ENCODE measurements at regions not wholly inside any gene's neighbourhood (a gene's known extent, or its start where the extent isn't known, plus 50 kb on each side); places are given as distances from the start of the nearest gene placed in this dataset.

DNA sequence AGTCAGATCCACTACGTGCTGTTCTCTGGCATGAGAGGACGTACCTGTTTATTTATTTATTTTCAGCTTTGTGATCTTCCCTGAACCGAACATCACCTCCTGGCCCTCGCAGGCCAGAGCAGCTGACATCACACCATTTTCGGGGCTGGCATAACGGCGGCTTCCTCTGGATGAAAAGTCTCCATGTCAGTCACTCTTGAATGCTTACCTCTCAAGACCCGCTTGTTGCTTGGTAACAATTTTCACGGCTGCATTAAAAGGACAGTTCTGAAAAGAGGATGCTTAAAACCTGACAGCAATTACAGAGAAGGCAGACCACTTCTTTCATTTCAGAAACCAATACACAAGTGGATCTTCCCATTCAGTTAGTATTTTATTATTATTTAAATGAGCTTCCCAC lies 159.8 kb upstream of the CDH4 start:
- H3K27me3 ChIP-seq (ENCODE audit: control insufficient read depth in 3 of 3, insufficient read depth in 3 of 3, low read depth in 1 of 3, low read length in 3 of 3) = peaks cover 0 to 11% (median 0%) of the 10 kb centered on the region in 3 experiments
- no peak overlapping the region for H2BK12ac ChIP-seq (ENCODE audit: low read length)
- H4K8ac ChIP-seq (ENCODE audit: low read depth, low read length) = no peak overlapping the region
- H3K9ac ChIP-seq (ENCODE audit: low read depth, low read length, poor library complexity) = no peak overlapping the region
- no peak overlapping the region for H2AK5ac ChIP-seq (ENCODE audit: low read depth, low read length)
- H3K18ac ChIP-seq (ENCODE audit: low read length) = no peak overlapping the region
- no peak overlapping the region for H4K91ac ChIP-seq (ENCODE audit: low read depth, low read length, poor library complexity)
- no peak overlapping the region for H2BK15ac ChIP-seq (ENCODE audit: low read length)
- no peaks in the 10 kb centered on the region for H3K79me1 ChIP-seq (ENCODE audit: low read depth, low read length)
- H3K4me2 ChIP-seq (ENCODE audit: insufficient read depth, low read length, poor library complexity, severe bottlenecking) = no peak overlapping the region
- no peak overlapping the region for H3K4ac ChIP-seq (ENCODE audit: low read length)
- H3K4me3 ChIP-seq (ENCODE audit: low read length in 2 of 2) = no peak overlapping the region
- whole genome bisulfite sequencing, 2 donors (ENCODE audit: extremely low coverage in 2 of 2, insufficient read length in 2 of 2, insufficient replicate concordance in 1 of 2) = no CpG with 5 or more reads among the region's 9 CpGs
- peaks cover 0 to 2% of the 10 kb centered on the region in 2 donors for H3K9me3 ChIP-seq (replicated peaks in 1 of 2; ENCODE audit: control insufficient read depth in 2 of 2, insufficient read depth in 1 of 2, low read depth in 1 of 2, low read length in 2 of 2)
- H2BK120ac ChIP-seq (ENCODE audit: low read depth, low read length) = no peak overlapping the region
- no peak overlapping the region for H2AFZ ChIP-seq (ENCODE audit: low read length)
- no peak overlapping the region for H3K14ac ChIP-seq (ENCODE audit: low read length)
- no peak overlapping the region for H2BK5ac ChIP-seq (ENCODE audit: low read length)
- H3K4me1 ChIP-seq (ENCODE audit: control insufficient read depth in 2 of 2, insufficient read depth in 1 of 2, low read depth in 1 of 2, low read length in 2 of 2) = no peaks in the 10 kb centered on the region
- H3K27ac ChIP-seq (replicated peaks; ENCODE audit: low read length) = no peak overlapping the region
- no peak for DNase-seq (ENCODE audit: low spot score)
- no peaks in the 10 kb centered on the region for H3K36me3 ChIP-seq (replicated peaks in 1 of 2; ENCODE audit: control insufficient read depth in 2 of 2, insufficient read depth in 2 of 2, low read length in 2 of 2)
- no peak overlapping the region for H3K23ac ChIP-seq (ENCODE audit: low read depth, low read length, poor library complexity)

DNA sequence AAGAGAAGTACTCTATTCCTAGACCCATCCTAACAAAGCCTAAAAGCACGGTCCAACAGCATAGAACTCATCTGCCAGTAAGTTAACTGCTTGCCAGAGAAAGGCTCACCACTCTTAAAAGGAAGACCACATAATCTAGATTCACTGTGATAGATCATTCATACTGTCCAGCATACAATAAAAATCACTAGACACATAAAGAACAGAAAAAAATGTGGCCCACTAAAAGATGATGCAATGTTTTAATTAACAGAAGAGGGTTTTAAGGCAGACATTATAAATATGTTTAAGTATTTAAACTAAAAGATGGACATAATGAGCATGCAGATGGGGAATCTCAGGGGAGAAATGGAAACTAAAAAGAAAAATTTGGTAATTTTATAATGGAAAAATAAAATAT lies 157.5 kb upstream of the CDH4 start:
- Histone ChIP-seq H3K4me1 (ENCODE audit: control insufficient read depth in 2 of 2, insufficient read depth in 1 of 2, low read depth in 1 of 2, low read length in 2 of 2) (no peaks in the 10 kb centered on the region), H3K4ac (ENCODE audit: low read length) (no peak overlapping the region), H3K18ac (ENCODE audit: low read length) (no peak overlapping the region), H4K8ac (ENCODE audit: low read depth, low read length) (no peak overlapping the region), H3K14ac (ENCODE audit: low read length) (no peak overlapping the region), H3K4me3 (ENCODE audit: low read length in 2 of 2) (no peak overlapping the region), H3K79me1 (ENCODE audit: low read depth, low read length) (no peaks in the 10 kb centered on the region), H3K9ac (ENCODE audit: low read depth, low read length, poor library complexity) (no peak overlapping the region), H4K91ac (ENCODE audit: low read depth, low read length, poor library complexity) (no peak overlapping the region), H3K36me3 (replicated peaks in 1 of 2; ENCODE audit: control insufficient read depth in 2 of 2, insufficient read depth in 2 of 2, low read length in 2 of 2) (no peaks in the 10 kb centered on the region), H2AFZ (ENCODE audit: low read length) (no peak overlapping the region), H2BK12ac (ENCODE audit: low read length) (no peak overlapping the region), H2BK120ac (ENCODE audit: low read depth, low read length) (no peak overlapping the region), H3K23ac (ENCODE audit: low read depth, low read length, poor library complexity) (no peak overlapping the region), H3K27ac (replicated peaks; ENCODE audit: low read length) (no peak overlapping the region), H2AK5ac (ENCODE audit: low read depth, low read length) (no peak overlapping the region), H3K27me3 (ENCODE audit: control insufficient read depth in 3 of 3, insufficient read depth in 3 of 3, low read depth in 1 of 3, low read length in 3 of 3) (peaks cover 0 to 11% (median 0%) of the 10 kb centered on the region in 3 experiments), H2BK5ac (ENCODE audit: low read length) (no peak overlapping the region), H3K4me2 (ENCODE audit: insufficient read depth, low read length, poor library complexity, severe bottlenecking) (no peak overlapping the region), H2BK15ac (ENCODE audit: low read length) (no peak overlapping the region), H3K9me3 (replicated peaks in 1 of 2; ENCODE audit: control insufficient read depth in 2 of 2, insufficient read depth in 1 of 2, low read depth in 1 of 2, low read length in 2 of 2) (peaks cover 0 to 2% of the 10 kb centered on the region in 2 donors)
- no peak for DNase-seq (ENCODE audit: low spot score)
- WGBS, 2 donors (ENCODE audit: extremely low coverage in 2 of 2, insufficient read length in 2 of 2, insufficient replicate concordance in 1 of 2) = no CpG with 5 or more reads among the region's 1 CpG

- Histone ChIP-seq H4K91ac (ENCODE audit: low read depth, low read length, poor library complexity) (no peak overlapping the region), H3K4ac (ENCODE audit: low read length) (no peak overlapping the region), H2BK120ac (ENCODE audit: low read depth, low read length) (no peak overlapping the region), H3K14ac (ENCODE audit: low read length) (no peak overlapping the region), H2BK15ac (ENCODE audit: low read length) (no peak overlapping the region), H3K9me3 (replicated peaks in 1 of 2; ENCODE audit: control insufficient read depth in 2 of 2, insufficient read depth in 1 of 2, low read depth in 1 of 2, low read length in 2 of 2) (peaks cover 0 to 2% of the 10 kb centered on the region in 2 donors), H4K8ac (ENCODE audit: low read depth, low read length) (no peak overlapping the region), H3K27ac (replicated peaks; ENCODE audit: low read length) (no peak overlapping the region), H2AK5ac (ENCODE audit: low read depth, low read length) (no peak overlapping the region), H3K79me1 (ENCODE audit: low read depth, low read length) (no peaks in the 10 kb centered on the region), H3K9ac (ENCODE audit: low read depth, low read length, poor library complexity) (no peak overlapping the region), H3K36me3 (replicated peaks in 1 of 2; ENCODE audit: control insufficient read depth in 2 of 2, insufficient read depth in 2 of 2, low read length in 2 of 2) (no peaks in the 10 kb centered on the region), H3K18ac (ENCODE audit: low read length) (no peak overlapping the region), H2BK12ac (ENCODE audit: low read length) (no peak overlapping the region), H3K23ac (ENCODE audit: low read depth, low read length, poor library complexity) (no peak overlapping the region), H3K4me3 (ENCODE audit: low read length in 2 of 2) (no peak overlapping the region), H2BK5ac (ENCODE audit: low read length) (no peak overlapping the region), H3K27me3 (ENCODE audit: control insufficient read depth in 3 of 3, insufficient read depth in 3 of 3, low read depth in 1 of 3, low read length in 3 of 3) (peaks cover 0 to 11% (median 0%) of the 10 kb centered on the region in 3 experiments), H3K4me1 (ENCODE audit: control insufficient read depth in 2 of 2, insufficient read depth in 1 of 2, low read depth in 1 of 2, low read length in 2 of 2) (no peaks in the 10 kb centered on the region), H2AFZ (ENCODE audit: low read length) (no peak overlapping the region), H3K4me2 (ENCODE audit: insufficient read depth, low read length, poor library complexity, severe bottlenecking) (no peak overlapping the region)
- no peak for DNase-seq (ENCODE audit: low spot score)
- no CpG with 5 or more reads among the region's 2 CpGs for WGBS, 2 donors (ENCODE audit: extremely low coverage in 2 of 2, insufficient read length in 2 of 2, insufficient replicate concordance in 1 of 2)
These were observed 155.6 kb upstream of the CDH4 start for GRCh38 chr20:61096463-61096862.

GRCh38 chr20:61099806-61100205 lies 152.3 kb upstream of the CDH4 start:
- Histone ChIP-seq H3K18ac (ENCODE audit: low read length) (no peak overlapping the region), H2BK15ac (ENCODE audit: low read length) (peak overlapping the region; percentile 30), H3K36me3 (replicated peaks in 1 of 2; ENCODE audit: control insufficient read depth in 2 of 2, insufficient read depth in 2 of 2, low read length in 2 of 2) (no peaks in the 10 kb centered on the region), H4K8ac (ENCODE audit: low read depth, low read length) (no peak overlapping the region), H4K91ac (ENCODE audit: low read depth, low read length, poor library complexity) (no peak overlapping the region), H3K9me3 (replicated peaks in 1 of 2; ENCODE audit: control insufficient read depth in 2 of 2, insufficient read depth in 1 of 2, low read depth in 1 of 2, low read length in 2 of 2) (peaks cover 0 to 2% of the 10 kb centered on the region in 2 donors), H3K4me1 (ENCODE audit: control insufficient read depth in 2 of 2, insufficient read depth in 1 of 2, low read depth in 1 of 2, low read length in 2 of 2) (no peaks in the 10 kb centered on the region), H3K23ac (ENCODE audit: low read depth, low read length, poor library complexity) (no peak overlapping the region), H3K27me3 (ENCODE audit: control insufficient read depth in 3 of 3, insufficient read depth in 3 of 3, low read depth in 1 of 3, low read length in 3 of 3) (peaks cover 0 to 9% (median 0%) of the 10 kb centered on the region in 3 experiments), H2AFZ (ENCODE audit: low read length) (no peak overlapping the region), H2BK5ac (ENCODE audit: low read length) (no peak overlapping the region), H2BK120ac (ENCODE audit: low read depth, low read length) (no peak overlapping the region), H3K4me2 (ENCODE audit: insufficient read depth, low read length, poor library complexity, severe bottlenecking) (no peak overlapping the region), H3K27ac (replicated peaks; ENCODE audit: low read length) (no peak overlapping the region), H2AK5ac (ENCODE audit: low read depth, low read length) (peak overlapping the region; percentile 82), H3K14ac (ENCODE audit: low read length) (no peak overlapping the region), H3K9ac (ENCODE audit: low read depth, low read length, poor library complexity) (no peak overlapping the region), H3K4ac (ENCODE audit: low read length) (no peak overlapping the region), H3K79me1 (ENCODE audit: low read depth, low read length) (no peaks in the 10 kb centered on the region), H2BK12ac (ENCODE audit: low read length) (no peak overlapping the region), H3K4me3 (ENCODE audit: low read length in 2 of 2) (no peak overlapping the region)
- no peak for DNase-seq (ENCODE audit: low spot score)
- WGBS, 2 donors (ENCODE audit: extremely low coverage in 2 of 2, insufficient read length in 2 of 2, insufficient replicate concordance in 1 of 2) = no CpG with 5 or more reads among the region's 12 CpGs

All from neuronal stem cell (in vitro differentiated cells).